ENCODE measurements at regions not wholly inside any gene's neighbourhood (a gene's known extent, or its start where the extent isn't known, plus 50 kb on each side); places are given as distances from the start of the nearest gene placed in this dataset.

GRCh38 chr9:87271696-87272477, 225.8 kb upstream of the DAPK1 start:
- no peak for TF ChIP-seq POLR2A (IDR thresholded peaks at IDR 0.05; ENCODE audit: low read depth, low read length)
- TF ChIP-seq POLR2AphosphoS5 (IDR thresholded peaks at IDR 0.05; ENCODE audit: low read depth, low read length), result no peak

Measured in GM12892 (cell line).